Ovary (tissue), 3 donors: ENCODE measurements at regions not wholly inside any gene's neighbourhood (a gene's known extent, or its start where the extent isn't known, plus 50 kb on each side); places are given as distances from the start of the nearest gene placed in this dataset.

ENCODE experiments used
- CTCF ChIP-seq, 3 donors: fragments of 450-650 bp in 2 of 3; fragments of 200-600 bp in 1 of 3; IDR thresholded peaks; one replicate each; pipeline versions ENCODE4 v1.5.1 to v1.8.0; 2016 to 2022; ENCODE audit warnings: antibody characterized with exemption in 3 of 3, mild to moderate bottlenecking in 1 of 3
- EP300 ChIP-seq: sonication (generic); formaldehyde crosslinking; IDR thresholded peaks from one replicate; pipeline ENCODE4 v1.6.1; 2017; ENCODE audit warnings: antibody characterized with exemption
- donor health status: DM: no; HTN: no; CAD: no.

- no peak for TF ChIP-seq CTCF (IDR thresholded peaks at IDR 0.05)
- TF ChIP-seq EP300: no peak
Measured at GRCh38 chr7:155207326-155208002, 90.2 kb upstream of the INSIG1 start.
